HCT116 (cell line): ENCODE measurements at regions not wholly inside any gene's neighbourhood (a gene's known extent, or its start where the extent isn't known, plus 50 kb on each side); places are given as distances from the start of the nearest gene placed in this dataset.

ENCODE experiments used
- ATAC-seq: fragments of 200-7000 bp; cut with Tn5 transposase; 2 replicates; pipeline ENCODE4 v1.9.1; 2020; ENCODE audit warnings: mild to moderate bottlenecking, moderate library complexity
- BruUV-seq: library from RNA; stranded (reverse); fragments of 400-500 nt; replicated peaks from 2 replicates; lab custom pipeline; 2021; lab: Mats Ljungman, UMichigan
- CTCF ChIA-PET: fragments of 300-600 bp; sonication (Branson Sonifier 250); formaldehyde crosslinking; loops from one replicate; lab custom pipeline; 2021; ENCODE audit warnings: antibody characterized with exemption; lab: Charles Lee
- POLR2A ChIA-PET: fragments of 300-600, 350-600 bp; sonication (Branson Sonifier 250); formaldehyde crosslinking; loops from one replicate; lab custom pipeline; 2021; ENCODE audit warnings: antibody characterized with exemption; lab: Charles Lee
- RAD21 ChIA-PET, 2 experiments: fragments of 300-600 bp; sonication (Branson Sonifier 250); formaldehyde crosslinking; loops; one replicate each; lab custom pipeline; 2023; ENCODE audit warnings: low total read pairs in 2 of 2; ENCODE audit not compliant: uncharacterized antibody in 2 of 2, unreplicated experiment in 2 of 2, low non-redundant PET in 1 of 2; lab: Charles Lee
- DNase-seq: peaks from one replicate; pipeline ENCODE4 v3.0.0-alpha.2; 2010; ENCODE audit warnings: low read depth, low spot score
- H2AFZ ChIP-seq: fragments of 200-600 bp; shearing (Covaris generic), sonication (generic); 2 replicates; pipeline ENCODE4 v1.6.1; 2017; ENCODE audit warnings: low read depth, mixed run types, mixed read lengths, antibody characterized with exemption, low read length; ENCODE audit not compliant: poor library complexity, severe bottlenecking
- H3K27ac ChIP-seq: 2 replicates; pipeline ENCODE4 v1.5.1; 2012; ENCODE audit warnings: low read depth, low read length
- H3K27me3 ChIP-seq: fragments of 200-600 bp; sonication (generic); 2 replicates; pipeline ENCODE4 v1.6.1; 2016; ENCODE audit warnings: mixed run types, low read length, mixed read lengths; ENCODE audit not compliant: insufficient read depth
- H3K36me3 ChIP-seq, 2 experiments: fragments of 200-500 bp in 1 of 2; fragments of 200-600 bp in 1 of 2; sonication (Bioruptor generic) in 1 of 2; sonication (generic) in 1 of 2; 2 replicates each; pipeline versions ENCODE4 v1.5.1 to v1.6.1; 2014 to 2016; ENCODE audit warnings: low read length in 2 of 2, inconsistent platforms in 1 of 2, mixed read lengths in 1 of 2, mixed run types in 1 of 2; ENCODE audit not compliant: insufficient read depth in 2 of 2, control insufficient read depth in 1 of 2
- H3K4me1 ChIP-seq, 2 experiments: fragments of 200-600 bp in 1 of 2; sonication (generic) in 1 of 2; 2 replicates each; pipeline versions ENCODE4 v1.5.1 to v1.6.1; 2012 to 2017; ENCODE audit warnings: low read length in 2 of 2, inconsistent platforms in 1 of 2, mild to moderate bottlenecking in 1 of 2, mixed read lengths in 1 of 2, mixed run types in 1 of 2, moderate library complexity in 1 of 2; ENCODE audit not compliant: insufficient read depth in 2 of 2, control insufficient read depth in 1 of 2
- H3K4me2 ChIP-seq: fragments of 200-600 bp; sonication (generic); 2 replicates; pipeline ENCODE4 v1.6.1; 2017; ENCODE audit warnings: mixed run types, low read length, mixed read lengths
- H3K4me3 ChIP-seq, 2 experiments: fragments of 200-600 bp in 1 of 2; sonication (generic) in 1 of 2; replicated peaks in 1 of 2; 2 replicates each; pipeline ENCODE4 v1.5.1; 2011 to 2016; ENCODE audit warnings: low read length in 2 of 2, control low read depth in 1 of 2, low read depth in 1 of 2, mild to moderate bottlenecking in 1 of 2, mixed read lengths in 1 of 2, mixed run types in 1 of 2
- H3K79me2 ChIP-seq: fragments of 200-600 bp; sonication (generic); 2 replicates; pipeline ENCODE4 v1.6.1; 2017; ENCODE audit warnings: mild to moderate bottlenecking, mixed run types, low read length, moderate library complexity, mixed read lengths; ENCODE audit not compliant: insufficient read depth
- H3K9ac ChIP-seq: fragments of 200-600 bp; sonication (generic); 2 replicates; pipeline ENCODE4 v1.6.1; 2016; ENCODE audit warnings: low read length, mixed read lengths
- H3K9me2 ChIP-seq: fragments of 200-600 bp; sonication (generic), shearing (Covaris generic); 2 replicates; pipeline ENCODE4 v1.6.1; 2017; ENCODE audit warnings: mixed run types, mild to moderate bottlenecking, moderate library complexity; ENCODE audit not compliant: insufficient read depth
- H3K9me3 ChIP-seq, 2 experiments: fragments of 200-500 bp in 1 of 2; fragments of 200-600 bp in 1 of 2; sonication (Bioruptor generic) in 1 of 2; sonication (generic) in 1 of 2; 2 replicates each; pipeline ENCODE4 v1.6.1; 2014 to 2017; ENCODE audit warnings: low read length in 2 of 2, mixed read lengths in 2 of 2, inconsistent platforms in 1 of 2, low read depth in 1 of 2, mild to moderate bottlenecking in 1 of 2, mixed run types in 1 of 2, moderate library complexity in 1 of 2; ENCODE audit not compliant: control insufficient read depth in 1 of 2, insufficient read depth in 1 of 2
- H4K20me1 ChIP-seq: fragments of 200-600 bp; sonication (generic), shearing (Covaris generic); 2 replicates; pipeline ENCODE4 v1.6.1; 2017; ENCODE audit warnings: mixed run types, mild to moderate bottlenecking, moderate library complexity; ENCODE audit not compliant: insufficient read depth
- CEBPB ChIP-seq: IDR thresholded peaks from 2 replicates; pipeline ENCODE4 v1.6.1; 2012; ENCODE audit warnings: low read depth
- ELF1 ChIP-seq: IDR thresholded peaks from 2 replicates; pipeline ENCODE4 v1.6.1; 2012; ENCODE audit warnings: low read depth, borderline replicate concordance
- EZH2phosphoT487 ChIP-seq: fragments of 200-600 bp; IDR thresholded peaks from 2 replicates; pipeline ENCODE4 v1.6.1; 2018; ENCODE audit warnings: antibody characterized with exemption, borderline replicate concordance
- FOSL1 ChIP-seq: IDR thresholded peaks from 2 replicates; pipeline ENCODE4 v1.6.1; 2012; ENCODE audit warnings: low read depth
- JUND ChIP-seq: IDR thresholded peaks from 2 replicates; pipeline ENCODE4 v1.6.1; 2012
- POLR2A ChIP-seq: IDR thresholded peaks from 2 replicates; pipeline ENCODE4 v1.7.0; 2011; ENCODE audit warnings: borderline replicate concordance; ENCODE audit not compliant: insufficient read depth, insufficient read length; ENCODE audit errors: extremely low read depth
- RAD21 ChIP-seq: IDR thresholded peaks from 2 replicates; pipeline ENCODE4 v1.6.1; 2012; ENCODE audit warnings: low read depth, mild to moderate bottlenecking
- SIN3A ChIP-seq: IDR thresholded peaks from 2 replicates; pipeline ENCODE4 v1.6.1; 2012; ENCODE audit warnings: low read depth
- SRF ChIP-seq: IDR thresholded peaks from 2 replicates; pipeline ENCODE4 v1.6.1; 2012; ENCODE audit warnings: low read depth
- TCF7L2 ChIP-seq: IDR thresholded peaks from 2 replicates; pipeline ENCODE4 v1.7.0; 2011; ENCODE audit warnings: borderline replicate concordance, inconsistent platforms; ENCODE audit not compliant: insufficient read depth, insufficient read length; ENCODE audit errors: extremely low read depth
- YY1 ChIP-seq: IDR thresholded peaks from 2 replicates; pipeline ENCODE4 v1.6.1; 2011; ENCODE audit warnings: low read length, low read depth, moderate library complexity, mild to moderate bottlenecking; ENCODE audit not compliant: insufficient replicate concordance; ENCODE audit errors: extremely low read depth
- ZFX ChIP-seq: fragments of 450-650 bp; IDR thresholded peaks from 2 replicates; pipeline ENCODE4 v1.6.1; 2017
- ZNF274 ChIP-seq: fragments of 200-500 bp; sonication (Bioruptor generic); IDR thresholded peaks from 2 replicates; pipeline ENCODE4 v1.6.1; 2014; ENCODE audit warnings: mild to moderate bottlenecking, low read depth, low read length, inconsistent platforms
- intact Hi-C: fragments of 100-400 bp; cut with micrococcal nuclease; formaldehyde crosslinking; loops from 2 replicates; pipeline ENCODE4 v1.10.0; 2022
- TF ChIP-seq, protein P1 (sequence below): IDR thresholded peaks from 2 replicates; pipeline ENCODE4 v1.6.1; 2012
- TF ChIP-seq, protein P2 (sequence below): IDR thresholded peaks from 2 replicates; pipeline ENCODE4 v1.6.1; 2011; ENCODE audit warnings: mild to moderate bottlenecking, low read length, moderate library complexity; ENCODE audit not compliant: insufficient replicate concordance; ENCODE audit errors: extremely low read depth

DNA sequence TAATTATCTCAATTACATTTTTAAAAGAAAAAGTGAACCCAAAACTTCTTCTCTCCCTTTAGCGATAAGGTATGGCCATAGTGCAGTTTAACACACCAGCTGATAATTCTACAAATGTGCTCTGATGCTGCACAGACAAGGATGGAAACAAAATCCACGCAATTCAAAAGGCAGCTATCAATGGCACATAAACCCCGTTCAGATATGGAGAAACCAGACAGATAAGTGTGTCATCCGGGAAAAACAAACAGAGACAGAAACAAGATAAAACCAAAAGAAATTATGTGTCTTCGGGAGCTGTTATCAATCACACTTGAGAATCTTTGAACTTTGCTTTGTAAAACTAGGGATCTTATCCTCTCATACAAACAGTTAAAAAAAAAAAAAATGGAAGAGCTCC lies 73.6 kb downstream of the SIPA1L2 start:
- CTCF ChIA-PET = interaction anchor here (1.2 kb wide), 1 partner anchor 74 kb away, joined by 4 read pairs; the partner anchor contains the start of gene SIPA1L2
- no peaks in the 10 kb centered on the region for H3K9me3 ChIP-seq
- H3K36me3 ChIP-seq = no peaks in the 10 kb centered on the region
- no peaks in the 10 kb centered on the region for H3K79me2 ChIP-seq
- H3K4me1 ChIP-seq = no peaks in the 10 kb centered on the region
- no peaks in the 10 kb centered on the region for H3K9me2 ChIP-seq
- DNase-seq = no peak
- no TSS peak for BruUV-seq
- RAD21 ChIA-PET = no interaction called here
- no peak for ATAC-seq
- H3K27me3 ChIP-seq = no peaks in the 10 kb centered on the region; the same call in 1 of the 2 replicates
- H4K20me1 ChIP-seq = no peaks in the 10 kb centered on the region
- no peak overlapping the region for H3K27ac ChIP-seq
- H3K4me3 ChIP-seq = no peak overlapping the region
- no peak overlapping the region for H3K9ac ChIP-seq
- TF ChIP-seq JUND (no peak), TCF7L2 (no peak), POLR2A (no peak), ZNF274 (no peak), FOSL1 (no peak), SIN3A (no peak), RAD21 (no peak), EZH2phosphoT487 (no peak), SRF (no peak), ZFX (no peak), YY1 (no peak), ELF1 (no peak), CEBPB (no peak)
- TF ChIP-seq, protein P1, sequence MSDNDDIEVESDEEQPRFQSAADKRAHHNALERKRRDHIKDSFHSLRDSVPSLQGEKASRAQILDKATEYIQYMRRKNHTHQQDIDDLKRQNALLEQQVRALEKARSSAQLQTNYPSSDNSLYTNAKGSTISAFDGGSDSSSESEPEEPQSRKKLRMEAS = no peak
- TF ChIP-seq, protein P2, sequence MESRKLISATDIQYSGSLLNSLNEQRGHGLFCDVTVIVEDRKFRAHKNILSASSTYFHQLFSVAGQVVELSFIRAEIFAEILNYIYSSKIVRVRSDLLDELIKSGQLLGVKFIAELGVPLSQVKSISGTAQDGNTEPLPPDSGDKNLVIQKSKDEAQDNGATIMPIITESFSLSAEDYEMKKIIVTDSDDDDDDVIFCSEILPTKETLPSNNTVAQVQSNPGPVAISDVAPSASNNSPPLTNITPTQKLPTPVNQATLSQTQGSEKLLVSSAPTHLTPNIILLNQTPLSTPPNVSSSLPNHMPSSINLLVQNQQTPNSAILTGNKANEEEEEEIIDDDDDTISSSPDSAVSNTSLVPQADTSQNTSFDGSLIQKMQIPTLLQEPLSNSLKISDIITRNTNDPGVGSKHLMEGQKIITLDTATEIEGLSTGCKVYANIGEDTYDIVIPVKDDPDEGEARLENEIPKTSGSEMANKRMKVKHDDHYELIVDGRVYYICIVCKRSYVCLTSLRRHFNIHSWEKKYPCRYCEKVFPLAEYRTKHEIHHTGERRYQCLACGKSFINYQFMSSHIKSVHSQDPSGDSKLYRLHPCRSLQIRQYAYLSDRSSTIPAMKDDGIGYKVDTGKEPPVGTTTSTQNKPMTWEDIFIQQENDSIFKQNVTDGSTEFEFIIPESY = no peak
- POLR2A ChIA-PET = no interaction called here
- intact Hi-C loops = no loop called here
- H2AFZ ChIP-seq = no peak overlapping the region
- H3K4me2 ChIP-seq = no peak overlapping the region
